Left renal pelvis (tissue), 4 donors: ENCODE measurements at regions not wholly inside any gene's neighbourhood (a gene's known extent, or its start where the extent isn't known, plus 50 kb on each side); places are given as distances from the start of the nearest gene placed in this dataset.
"Not testable (repeated sequence)": the region's sequence is repeated elsewhere in the genome, so short reads cannot be mapped to it uniquely, and the experiment has no call there.

Source experiments
- DNase-seq, 4 donors: peaks; one replicate each; pipeline ENCODE4 v3.0.0-alpha.2; 2013; ENCODE audit warnings: low read depth in 4 of 4, low spot score in 3 of 4

DNA sequence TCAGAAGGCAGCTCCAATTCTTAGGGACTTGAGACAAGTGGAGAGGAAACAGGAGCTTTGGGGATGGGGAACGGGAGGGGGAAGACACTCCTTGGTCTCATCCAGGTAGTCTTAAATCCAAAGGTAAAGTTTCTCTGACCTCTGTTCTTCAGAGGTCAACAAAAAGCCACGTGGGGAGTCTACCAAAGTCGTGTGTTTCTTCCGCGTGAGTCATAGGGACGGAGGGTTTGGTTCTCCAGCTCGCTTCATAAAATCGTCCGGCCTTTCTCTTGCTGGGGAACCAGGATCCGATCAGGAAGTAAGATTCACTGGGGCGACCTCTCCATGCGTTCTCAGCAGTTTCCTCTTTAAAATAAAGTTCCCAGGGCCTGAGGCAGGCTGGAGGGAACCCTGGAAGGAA is 275.7 kb downstream of the TCERG1L start:
- DNase-seq: no peak

DNA sequence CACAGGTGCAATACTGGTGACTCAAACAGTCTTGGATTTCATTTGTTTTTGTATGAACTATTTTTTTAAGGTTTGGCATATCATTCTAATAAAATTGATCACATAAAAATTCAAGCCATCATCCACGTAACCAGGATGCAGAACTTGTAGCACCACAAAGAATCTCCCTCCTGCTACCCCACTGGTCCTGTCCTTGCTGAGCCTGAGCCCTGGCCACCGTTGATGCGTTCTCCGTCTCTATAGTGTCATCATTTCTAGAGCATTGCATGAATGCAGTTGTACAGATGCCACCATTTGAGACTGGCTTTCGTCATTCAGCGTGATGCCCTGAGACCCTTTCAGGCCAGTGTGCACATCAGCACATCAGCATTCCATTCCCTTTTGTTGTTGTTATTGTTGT is 273.5 kb downstream of the TCERG1L start:
- no peak for DNase-seq

DNA sequence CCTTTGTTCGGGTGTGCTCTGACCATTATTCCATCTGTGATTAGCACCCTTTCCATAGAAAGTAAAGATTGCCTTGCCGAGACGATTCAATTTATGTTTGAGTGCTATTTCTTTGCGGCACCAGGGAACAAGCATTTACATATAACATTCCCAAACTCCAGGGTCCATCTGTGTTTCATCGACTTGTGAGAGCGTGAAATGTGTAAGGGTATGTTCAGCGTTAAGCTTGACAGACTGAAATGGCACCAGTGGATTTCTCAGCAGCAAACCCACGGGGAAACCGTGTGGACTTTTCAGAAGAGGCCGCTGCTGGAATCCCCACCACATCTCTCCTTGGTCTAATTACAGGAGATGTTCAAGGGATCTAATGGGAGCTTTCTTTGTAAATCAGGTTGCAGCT is 270.5 kb downstream of the TCERG1L start:
- no peak for DNase-seq

DNA sequence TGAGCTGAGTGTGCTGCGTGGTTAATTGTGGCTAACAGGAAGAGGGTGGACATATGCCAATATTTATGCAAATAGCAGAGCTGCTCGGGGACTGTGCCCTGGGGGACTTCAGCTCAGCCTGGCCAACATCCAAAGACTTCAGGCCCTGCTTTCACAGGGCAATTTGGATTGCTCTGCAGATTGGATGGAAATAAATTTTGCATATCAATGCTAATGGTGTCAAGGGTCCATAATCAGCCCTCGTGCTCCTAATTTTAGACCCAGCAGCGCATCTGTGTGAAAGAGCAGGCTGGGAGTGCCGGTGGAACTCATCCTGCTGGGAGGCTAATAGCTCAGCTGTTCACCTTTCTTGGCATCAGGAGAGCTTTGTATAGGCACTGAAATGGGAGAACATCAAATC is 270.1 kb downstream of the TCERG1L start:
- no peak for DNase-seq

DNA sequence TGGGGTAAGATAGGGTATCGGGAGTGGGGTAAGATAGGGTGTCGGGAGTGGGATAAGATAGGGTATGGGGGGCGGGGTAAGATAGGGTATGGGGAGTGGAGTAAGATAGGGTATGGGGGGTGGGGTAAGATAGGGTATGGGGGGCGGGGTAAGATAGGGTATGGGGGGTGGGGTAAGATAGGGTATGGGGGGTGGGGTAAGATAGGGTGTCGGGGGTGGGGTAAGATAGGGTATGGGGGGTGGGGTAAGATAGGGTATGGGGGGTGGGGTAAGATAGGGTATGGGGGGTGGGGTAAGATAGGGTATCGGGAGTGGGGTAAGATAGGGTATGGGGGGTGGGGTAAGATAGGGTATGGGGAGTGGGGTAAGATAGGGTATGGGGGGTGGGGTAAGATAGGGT is 269.5 kb downstream of the TCERG1L start:
- not testable (repeated sequence) for DNase-seq
